ENCODE measurements at regions not wholly inside any gene's neighbourhood (a gene's known extent, or its start where the extent isn't known, plus 50 kb on each side); places are given as distances from the start of the nearest gene placed in this dataset.
A peak's percentile ranks its signal among the peaks of the same experiment; 100 is the strongest.

DNA sequence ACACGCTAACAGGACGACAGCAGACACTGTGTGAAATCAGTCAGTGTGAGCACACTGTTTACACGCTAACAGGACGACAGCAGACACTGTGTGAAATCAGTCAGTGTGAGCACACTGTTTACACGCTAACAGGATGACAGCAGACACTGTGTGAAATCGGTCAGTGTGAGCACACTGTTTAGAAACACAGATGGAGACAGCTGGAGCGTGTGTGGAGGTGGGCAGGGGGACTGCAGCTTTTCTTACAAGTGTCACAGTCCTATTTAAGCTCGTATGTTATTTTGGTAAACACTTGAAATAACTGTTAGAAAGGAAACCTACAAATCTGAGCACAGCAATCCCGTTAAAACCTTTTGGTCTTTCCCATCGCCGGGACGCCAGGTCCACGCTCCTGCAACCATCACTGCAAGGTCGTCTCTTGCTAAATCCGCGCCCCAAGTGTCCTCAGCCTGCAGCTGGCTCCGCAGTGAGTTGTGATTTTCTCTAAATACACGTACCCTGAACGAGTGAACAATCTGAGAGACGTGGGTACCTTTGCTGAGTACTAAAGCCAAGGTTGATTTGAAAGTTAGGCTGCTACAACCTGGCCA, 58.9 kb upstream of the CTDP1 start:
- Mint-ChIP-seq H3K4me1 (no peaks in the 10 kb centered on the region), H3K9me3 (ENCODE audit: low read depth) (no peaks in the 10 kb centered on the region), H3K36me3 (no peaks in the 10 kb centered on the region), H3K27ac (no peak overlapping the region), H3K4me3 (no peak overlapping the region), H3K27me3 (peaks cover 13% of the 10 kb centered on the region)
- no peak for DNase-seq
- no peak for ATAC-seq
- CTCF ChIA-PET: no interaction called here

DNA sequence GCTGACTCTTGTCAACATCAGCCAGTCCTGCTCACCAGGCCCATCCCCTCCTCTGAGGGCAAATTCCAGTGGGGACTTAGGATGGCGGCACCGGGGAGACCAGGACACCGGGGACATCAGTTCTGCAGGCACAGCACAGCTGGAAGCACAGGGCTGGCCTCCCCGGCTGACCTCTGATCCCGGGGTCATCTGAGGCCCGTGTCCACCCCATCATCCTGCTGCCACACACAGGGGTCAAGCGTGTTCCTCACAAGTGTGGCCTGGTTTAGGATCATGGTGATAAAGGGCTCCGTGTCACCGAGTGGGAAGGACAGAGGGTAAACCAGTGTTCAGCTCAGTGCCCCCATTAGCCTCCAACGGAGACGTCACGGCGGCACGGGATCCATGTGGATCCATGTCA, 58.1 kb upstream of the CTDP1 start:
- CTCF ChIA-PET: no interaction called here
- ATAC-seq: no peak
- DNase-seq: no peak
- H3K4me3 Mint-ChIP-seq: no peak overlapping the region
- no peak overlapping the region for H3K27ac Mint-ChIP-seq
- H3K9me3 Mint-ChIP-seq (ENCODE audit: low read depth): no peaks in the 10 kb centered on the region
- no peaks in the 10 kb centered on the region for H3K36me3 Mint-ChIP-seq
- H3K27me3 Mint-ChIP-seq: peaks cover 16% of the 10 kb centered on the region
- no peaks in the 10 kb centered on the region for H3K4me1 Mint-ChIP-seq

DNA sequence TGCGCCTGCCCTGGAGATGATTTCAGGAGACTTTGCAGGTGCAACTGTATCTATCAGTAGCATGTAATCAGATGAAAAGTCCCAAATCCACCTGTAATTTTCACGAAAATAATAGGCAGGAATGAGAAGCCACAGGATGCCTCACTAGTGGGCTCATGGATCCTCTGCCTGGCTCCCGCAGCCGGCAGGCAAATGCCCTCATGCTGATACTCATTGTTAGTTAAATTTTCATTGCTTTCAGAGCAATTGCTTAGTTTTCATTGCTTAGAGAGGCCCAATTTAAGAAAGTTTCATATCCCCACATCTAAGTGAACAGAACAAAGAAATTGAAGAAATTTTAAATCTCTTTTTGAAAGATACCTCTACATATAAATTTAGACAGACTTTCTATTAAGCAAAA, 57.6 kb upstream of the CTDP1 start:
- H3K27me3 Mint-ChIP-seq: peaks cover 16% of the 10 kb centered on the region
- H3K27ac Mint-ChIP-seq: no peak overlapping the region
- H3K36me3 Mint-ChIP-seq: no peaks in the 10 kb centered on the region
- CTCF ChIA-PET: no interaction called here
- ATAC-seq (no peak), DNase-seq (no peak)
- H3K9me3 Mint-ChIP-seq (ENCODE audit: low read depth): no peaks in the 10 kb centered on the region
- H3K4me3 Mint-ChIP-seq: no peak overlapping the region
- H3K4me1 Mint-ChIP-seq: no peaks in the 10 kb centered on the region

DNA sequence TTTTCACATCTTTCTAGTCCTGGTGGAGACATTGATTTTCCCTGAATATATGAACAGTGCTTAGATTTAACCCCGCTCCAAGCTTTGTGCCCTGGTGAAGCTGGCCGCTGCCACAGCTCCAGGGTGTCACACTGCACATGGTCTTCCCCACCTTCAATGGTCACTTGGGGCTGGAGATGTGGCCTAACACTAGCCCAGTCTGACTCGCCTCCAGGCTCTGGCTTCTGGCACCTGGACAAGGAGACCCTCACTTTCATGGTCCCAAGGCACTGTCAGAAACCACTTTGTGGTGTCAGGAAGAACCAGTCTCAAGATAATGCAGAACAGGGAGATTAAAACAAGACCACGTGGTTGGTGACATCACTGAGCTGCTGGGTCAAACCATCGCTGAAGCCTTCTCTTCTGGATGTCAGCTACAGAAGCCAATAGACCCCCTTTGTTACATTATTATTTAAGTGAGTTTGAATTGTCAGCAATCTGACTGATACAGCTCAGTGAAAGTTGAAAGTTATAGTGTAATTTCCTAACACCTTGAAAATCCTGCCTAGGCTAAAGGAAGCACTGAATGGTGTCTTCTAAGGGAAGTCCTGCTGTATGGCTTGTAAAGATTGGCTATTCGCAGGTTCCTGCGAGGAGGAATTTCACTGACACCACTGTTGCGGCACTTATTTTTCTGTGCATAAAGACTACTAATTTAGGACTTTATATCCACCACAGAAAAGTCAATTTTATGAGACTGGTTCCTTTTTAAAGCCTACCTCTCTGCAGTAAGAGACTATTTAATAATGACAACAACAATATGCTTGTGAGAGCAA, 55.0 kb upstream of the CTDP1 start:
- ATAC-seq (no peak), DNase-seq (no peak)
- CTCF ChIA-PET: no interaction called here
- Mint-ChIP-seq H3K4me1 (no peaks in the 10 kb centered on the region), H3K4me3 (no peak overlapping the region), H3K27me3 (peaks cover 16% of the 10 kb centered on the region), H3K36me3 (no peaks in the 10 kb centered on the region), H3K9me3 (ENCODE audit: low read depth) (no peaks in the 10 kb centered on the region), H3K27ac (no peak overlapping the region)

DNA sequence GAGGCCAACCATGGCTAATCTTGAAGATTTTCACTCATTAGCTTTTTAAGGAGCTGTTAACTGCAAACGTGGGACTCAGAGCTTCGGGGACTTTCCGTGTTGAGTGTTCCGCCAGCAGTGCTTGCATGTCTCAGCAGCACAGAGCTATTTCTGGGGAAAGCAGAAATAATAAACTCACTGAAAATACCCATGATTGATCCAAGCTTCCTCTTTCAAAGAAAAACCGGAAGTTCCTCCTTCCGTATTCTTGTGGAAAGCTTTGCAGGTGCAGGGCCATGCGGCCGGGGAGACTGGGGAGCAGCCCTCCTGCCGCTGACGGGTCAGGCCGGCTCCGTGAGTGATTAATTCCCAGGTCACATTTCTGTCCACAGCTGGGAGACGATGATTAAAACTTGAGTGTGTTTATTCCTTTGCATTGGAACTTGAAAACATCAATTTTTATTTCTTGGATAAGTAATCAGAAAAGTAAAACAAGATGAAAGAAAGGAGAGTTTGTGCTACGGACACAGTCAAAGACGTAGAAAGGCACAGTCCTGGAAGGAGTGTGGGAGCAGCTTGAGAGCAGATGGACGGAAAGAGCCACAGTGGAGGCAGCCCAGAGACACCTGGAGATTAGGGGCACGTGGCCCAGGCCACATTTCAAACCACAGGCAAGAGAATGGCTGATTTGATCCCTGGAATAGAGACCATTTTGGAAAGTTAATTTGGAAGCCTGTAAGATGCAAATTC, 54.2 kb upstream of the CTDP1 start:
- ATAC-seq (no peak), DNase-seq (no peak)
- peaks cover 4% of the 10 kb centered on the region for H3K4me1 Mint-ChIP-seq
- H3K36me3 Mint-ChIP-seq: no peaks in the 10 kb centered on the region
- no peak overlapping the region for H3K4me3 Mint-ChIP-seq
- no peaks in the 10 kb centered on the region for H3K9me3 Mint-ChIP-seq (ENCODE audit: low read depth)
- H3K27me3 Mint-ChIP-seq: peaks cover 16% of the 10 kb centered on the region
- H3K27ac Mint-ChIP-seq: no peak overlapping the region
- CTCF ChIA-PET: no interaction called here

DNA sequence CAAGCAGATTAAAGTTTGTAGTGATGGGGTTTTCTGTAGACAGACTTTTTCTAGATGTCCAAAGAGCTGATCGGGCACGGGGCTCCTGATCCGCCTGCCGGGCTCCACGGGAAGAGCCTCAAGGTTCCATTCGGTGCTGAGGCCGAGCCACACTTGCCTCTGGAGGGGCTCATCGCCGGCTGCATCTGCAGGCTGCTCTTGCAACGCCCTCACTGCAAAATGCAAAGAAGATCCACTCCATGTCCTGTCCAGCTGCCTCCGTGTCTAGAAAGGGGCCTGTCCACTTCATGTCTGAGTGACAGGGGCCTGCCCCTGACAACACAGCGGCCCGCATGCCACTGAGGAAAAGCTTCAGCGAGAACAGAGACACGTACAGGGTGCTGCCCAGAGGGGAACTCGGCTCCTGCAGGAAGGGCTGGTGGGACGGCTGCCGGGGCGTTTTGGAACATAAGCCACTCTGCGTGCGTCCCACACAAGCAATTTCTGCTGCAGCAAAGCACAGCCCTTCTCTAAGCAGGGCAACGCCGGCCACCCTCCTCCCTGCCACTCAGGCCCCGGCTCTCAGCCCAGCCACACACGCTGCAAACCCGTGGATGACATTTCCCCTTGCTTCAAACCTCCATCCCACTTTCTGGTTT, 53.6 kb upstream of the CTDP1 start:
- Mint-ChIP-seq H3K4me1 (peaks cover 9% of the 10 kb centered on the region), H3K36me3 (no peaks in the 10 kb centered on the region), H3K27ac (no peak overlapping the region), H3K9me3 (ENCODE audit: low read depth) (no peaks in the 10 kb centered on the region), H3K27me3 (peaks cover 16% of the 10 kb centered on the region), H3K4me3 (no peak overlapping the region)
- DNase-seq (no peak), ATAC-seq (no peak)
- CTCF ChIA-PET: no interaction called here

- H3K27me3 Mint-ChIP-seq: peaks cover 16% of the 10 kb centered on the region
- peaks cover under 1% of the 10 kb centered on the region for H3K9me3 Mint-ChIP-seq (ENCODE audit: low read depth)
- ATAC-seq (no peak), DNase-seq (no peak)
- H3K27ac Mint-ChIP-seq: no peak overlapping the region
- no peaks in the 10 kb centered on the region for H3K36me3 Mint-ChIP-seq
- H3K4me1 Mint-ChIP-seq: peaks cover 16% of the 10 kb centered on the region
- CTCF ChIA-PET: no interaction called here
- H3K4me3 Mint-ChIP-seq: no peak overlapping the region
These were observed 52.5 kb upstream of the CTDP1 start for GRCh38 chr18:79626905-79627749.

GRCh38 chr18:79627750-79628294, 51.8 kb upstream of the CTDP1 start:
- no peak overlapping the region for H3K4me3 Mint-ChIP-seq
- peaks cover 19% of the 10 kb centered on the region for H3K4me1 Mint-ChIP-seq
- ATAC-seq: no peak
- no peaks in the 10 kb centered on the region for H3K36me3 Mint-ChIP-seq
- CTCF ChIA-PET: no interaction called here
- H3K27me3 Mint-ChIP-seq: peaks cover 16% of the 10 kb centered on the region
- no peak overlapping the region for H3K27ac Mint-ChIP-seq
- H3K9me3 Mint-ChIP-seq (ENCODE audit: low read depth): peaks cover 2% of the 10 kb centered on the region
- DNase-seq: no peak

DNA sequence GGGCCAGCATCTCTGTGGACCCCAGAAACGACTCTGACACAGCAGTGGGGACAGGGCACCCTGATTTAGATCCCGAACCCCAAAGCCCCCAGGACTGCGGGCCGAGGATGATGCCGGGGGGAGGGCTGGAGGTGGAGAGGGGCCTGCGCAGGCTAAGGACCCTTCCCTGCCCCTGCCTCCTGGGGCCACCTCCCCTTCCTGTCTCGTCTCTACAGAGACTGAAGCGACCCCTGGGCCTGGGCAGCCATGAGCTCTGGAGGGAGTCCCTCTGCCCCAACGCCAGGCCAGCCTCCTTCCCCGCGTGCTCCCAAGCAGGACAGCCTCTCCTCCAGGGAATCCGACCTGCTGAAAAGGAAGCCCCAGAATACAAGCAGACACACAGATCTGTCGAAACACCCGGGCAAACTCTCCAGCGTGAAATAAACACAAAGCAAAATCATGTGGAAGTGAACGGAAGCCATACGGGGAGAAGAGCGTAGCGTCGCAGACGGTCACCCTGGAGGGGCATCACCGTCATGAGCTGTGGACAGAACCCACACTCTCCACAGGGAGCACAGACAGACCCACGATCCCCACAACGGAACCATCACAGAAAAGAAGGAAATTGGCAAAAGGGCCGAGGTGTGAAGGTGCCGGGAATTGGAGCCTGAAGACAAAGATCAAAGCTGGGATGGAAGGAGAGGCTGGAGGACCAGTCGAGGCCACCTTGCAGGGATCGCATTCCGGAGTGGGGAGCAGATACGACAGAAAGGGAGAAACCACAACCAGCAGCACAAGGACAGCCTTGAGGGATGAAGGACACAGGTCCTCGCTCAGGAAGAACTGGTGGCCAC, 51.0 kb upstream of the CTDP1 start:
- no peak for DNase-seq
- Mint-ChIP-seq H3K27ac (no peak overlapping the region), H3K4me1 (peaks cover 19% of the 10 kb centered on the region), H3K4me3 (no peak overlapping the region), H3K9me3 (ENCODE audit: low read depth) (peaks cover 5% of the 10 kb centered on the region), H3K36me3 (peaks cover 4% of the 10 kb centered on the region), H3K27me3 (peaks cover 16% of the 10 kb centered on the region)
- ATAC-seq: no peak
- CTCF ChIA-PET: no interaction called here

GRCh38 chr18:79629249-79629558, 50.4 kb upstream of the CTDP1 start:
- Mint-ChIP-seq H3K4me1 (peaks cover 19% of the 10 kb centered on the region), H3K4me3 (no peak overlapping the region), H3K27ac (no peak overlapping the region), H3K9me3 (ENCODE audit: low read depth) (peaks cover 8% of the 10 kb centered on the region), H3K27me3 (peaks cover 16% of the 10 kb centered on the region), H3K36me3 (peaks cover 4% of the 10 kb centered on the region)
- ATAC-seq: no peak
- CTCF ChIA-PET: no interaction called here
- DNase-seq: peak; percentile 12

DNA sequence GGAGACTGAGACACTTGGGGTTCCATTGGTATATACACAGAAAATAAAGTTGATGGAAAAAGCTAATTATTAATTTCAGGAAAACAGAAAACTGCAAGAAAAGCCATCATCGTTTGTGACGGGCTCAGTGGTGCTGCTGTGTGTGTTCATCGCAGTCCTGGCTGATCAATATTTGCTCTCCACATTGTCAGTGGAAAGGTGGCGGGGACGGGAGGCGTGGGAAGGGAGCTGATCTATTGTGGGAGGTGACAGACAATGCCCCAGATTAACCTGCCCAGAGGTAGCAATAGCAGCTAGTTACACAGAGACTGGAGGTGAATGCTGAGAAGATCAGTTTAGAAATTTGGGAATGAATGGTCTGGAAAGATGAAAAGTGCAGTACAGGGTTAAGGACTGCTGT, 50.0 kb upstream of the CTDP1 start:
- CTCF ChIA-PET: no interaction called here
- ATAC-seq (no peak), DNase-seq (no peak)

More for the DNA sequence above, 50.0 kb upstream of the CTDP1 start:
- Mint-ChIP-seq H3K27ac (no peak overlapping the region), H3K4me3 (no peak overlapping the region), H3K36me3 (peaks cover 4% of the 10 kb centered on the region), H3K27me3 (peaks cover 13% of the 10 kb centered on the region), H3K9me3 (ENCODE audit: low read depth) (peaks cover 8% of the 10 kb centered on the region), H3K4me1 (peaks cover 19% of the 10 kb centered on the region)
